ENCODE measurements at regions not wholly inside any gene's neighbourhood (a gene's known extent, or its start where the extent isn't known, plus 50 kb on each side); places are given as distances from the start of the nearest gene placed in this dataset.

DNA sequence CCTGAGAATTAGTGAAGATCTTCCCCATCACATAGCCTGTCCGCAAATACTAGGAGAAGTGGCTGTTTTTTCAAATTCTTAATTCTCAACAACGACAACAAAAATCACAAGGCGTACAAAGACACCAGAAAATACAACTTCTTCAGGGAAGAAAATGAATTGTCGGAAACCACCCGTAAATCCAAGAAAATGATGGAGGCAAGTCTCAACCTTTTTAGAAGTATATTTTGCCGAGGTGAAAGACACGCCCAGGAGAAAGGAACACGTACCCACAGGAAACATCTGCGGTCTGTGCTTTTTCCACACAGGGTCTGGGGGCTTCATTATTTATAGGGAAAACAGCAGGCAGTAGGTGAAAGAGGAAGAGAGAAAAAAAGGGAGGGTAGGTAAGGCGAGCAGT is 223.9 kb upstream of the GGTLC1 start:
- H3K27me3 Mint-ChIP-seq, result peaks cover 28% of the 10 kb centered on the region
- no peak overlapping the region for H3K27ac Mint-ChIP-seq

DNA sequence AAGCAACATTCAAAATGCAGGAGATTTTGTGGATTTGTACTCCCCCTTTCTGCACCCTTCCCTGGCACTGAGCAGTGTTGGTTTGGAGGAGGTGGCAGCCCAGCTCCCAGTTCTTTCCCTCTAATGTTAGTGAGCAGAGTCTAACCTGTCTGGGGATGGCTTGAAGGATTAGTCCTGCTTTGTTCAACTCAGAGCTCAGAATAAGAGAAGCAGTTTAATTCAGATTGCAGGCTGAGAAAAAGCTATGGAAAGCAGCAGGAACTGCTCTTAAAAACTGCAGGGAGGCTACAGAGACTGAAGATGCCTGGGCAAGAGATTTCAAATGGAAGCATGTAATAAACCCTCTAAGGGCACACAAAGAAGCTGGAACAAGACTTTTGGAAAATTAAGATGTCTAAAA is 223.4 kb upstream of the GGTLC1 start:
- no peak overlapping the region for H3K4me3 Mint-ChIP-seq
- peaks cover 28% of the 10 kb centered on the region for H3K27me3 Mint-ChIP-seq

More for the DNA sequence above, 223.9 kb upstream of the GGTLC1 start:
- no peaks in the 10 kb centered on the region for H3K36me3 Mint-ChIP-seq
- peaks cover 18% of the 10 kb centered on the region for H3K9me3 Mint-ChIP-seq
- ATAC-seq, result no peak
- H3K4me1 Mint-ChIP-seq, result no peaks in the 10 kb centered on the region
- H3K4me3 Mint-ChIP-seq, result no peak overlapping the region

DNA sequence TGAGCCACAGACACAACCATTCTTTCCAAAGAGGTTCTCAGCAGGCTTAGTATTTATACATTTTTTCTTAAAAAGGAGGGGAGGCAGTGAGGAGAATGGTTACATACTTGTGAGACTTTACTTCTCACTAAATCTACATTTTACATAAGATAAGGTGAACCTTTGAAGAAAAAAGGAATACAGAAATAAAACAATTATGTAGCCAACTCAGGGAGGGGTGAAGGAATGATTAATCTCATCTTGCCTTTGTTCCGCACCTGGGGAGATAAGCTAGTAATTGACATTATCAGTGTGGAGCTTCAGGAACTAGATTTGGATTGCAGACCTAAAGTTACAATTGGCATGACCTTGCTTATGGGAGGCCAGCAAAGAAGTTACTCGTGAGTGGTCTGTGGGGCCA is 221.8 kb upstream of the GGTLC1 start:
- Mint-ChIP-seq H3K4me1 (no peaks in the 10 kb centered on the region), H3K27ac (no peak overlapping the region), H3K9me3 (peaks cover 13% of the 10 kb centered on the region), H3K36me3 (no peaks in the 10 kb centered on the region), H3K27me3 (peaks cover 28% of the 10 kb centered on the region), H3K4me3 (no peak overlapping the region)
- ATAC-seq, result no peak

More for the DNA sequence above, 223.4 kb upstream of the GGTLC1 start:
- H3K9me3 Mint-ChIP-seq, result peaks cover 17% of the 10 kb centered on the region
- ATAC-seq, result no peak
- H3K4me1 Mint-ChIP-seq, result no peaks in the 10 kb centered on the region
- H3K27ac Mint-ChIP-seq, result no peak overlapping the region
- no peaks in the 10 kb centered on the region for H3K36me3 Mint-ChIP-seq

DNA sequence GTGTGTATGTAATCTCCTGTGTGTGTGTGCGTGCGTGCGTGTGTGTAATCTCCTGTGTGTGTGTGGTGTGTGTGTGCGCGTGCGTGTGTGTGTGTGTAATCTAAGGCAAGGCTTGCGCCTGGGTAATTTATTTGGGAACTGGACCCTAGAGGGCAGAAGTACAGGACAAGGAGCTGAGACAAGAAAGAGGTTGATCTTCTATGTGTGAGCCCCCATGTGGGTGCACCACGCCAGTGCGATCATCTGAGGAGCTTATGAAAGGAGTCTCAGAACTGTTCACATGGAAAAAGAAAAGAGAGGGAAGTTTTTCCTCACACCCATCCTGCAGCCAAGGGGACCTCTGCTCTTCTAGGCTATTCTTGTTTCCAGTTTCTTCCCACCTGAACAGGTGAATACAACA is 220.1 kb upstream of the GGTLC1 start:
- ATAC-seq, result no peak

DNA sequence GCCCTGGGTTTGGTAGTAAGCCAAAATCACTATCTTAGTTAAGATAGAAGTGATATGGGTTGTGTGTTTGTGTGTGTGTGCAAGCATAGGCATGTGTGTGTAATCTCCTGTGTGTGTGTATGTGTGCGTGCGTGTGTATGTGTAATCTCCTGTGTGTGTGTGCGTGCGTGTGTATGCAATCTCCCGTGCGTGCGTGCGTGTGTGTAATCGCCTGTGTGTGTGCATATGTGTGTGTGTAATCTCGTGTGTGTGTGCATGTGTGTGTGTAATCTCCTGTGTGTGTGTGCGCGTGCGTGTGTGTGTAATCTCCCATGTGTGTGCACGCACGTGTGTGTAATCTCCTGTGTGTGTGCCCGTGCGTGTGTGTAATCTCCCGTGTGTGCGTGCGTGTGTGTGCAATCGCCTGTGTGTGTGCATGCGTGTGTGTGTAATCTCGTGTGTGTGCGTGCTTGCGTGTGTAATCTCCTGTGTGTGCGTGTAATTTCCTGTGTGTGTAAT is 219.3 kb upstream of the GGTLC1 start:
- Mint-ChIP-seq H3K4me3 (no peak overlapping the region), H3K27me3 (peaks cover 13% of the 10 kb centered on the region), H3K9me3 (peaks cover 13% of the 10 kb centered on the region), H3K27ac (no peak overlapping the region), H3K36me3 (no peaks in the 10 kb centered on the region), H3K4me1 (no peaks in the 10 kb centered on the region)
- ATAC-seq, result no peak

More for the DNA sequence above, 220.1 kb upstream of the GGTLC1 start:
- Mint-ChIP-seq H3K27me3 (peaks cover 19% of the 10 kb centered on the region), H3K4me3 (no peak overlapping the region), H3K9me3 (peaks cover 13% of the 10 kb centered on the region), H3K4me1 (no peaks in the 10 kb centered on the region), H3K27ac (no peak overlapping the region), H3K36me3 (no peaks in the 10 kb centered on the region)

DNA sequence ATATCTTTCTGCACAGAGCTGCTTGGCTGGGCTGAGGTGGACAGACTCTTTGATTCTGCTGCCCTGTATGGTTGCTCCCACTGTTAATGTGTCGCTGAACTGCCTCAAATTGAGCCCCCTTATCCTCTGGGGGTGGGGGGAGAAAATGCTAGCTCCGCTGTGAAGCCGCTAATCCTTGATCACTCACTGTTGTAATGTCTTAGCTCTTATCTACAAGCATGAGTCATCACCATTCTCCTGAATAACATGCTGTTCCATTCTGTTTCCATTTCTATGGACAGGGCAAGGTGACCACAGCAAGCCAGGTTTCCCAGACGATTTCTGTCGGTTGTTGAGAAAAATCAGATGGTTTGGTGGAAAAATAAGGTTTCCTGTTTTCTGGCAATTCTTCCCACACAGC is 218.4 kb upstream of the GGTLC1 start:
- no peaks in the 10 kb centered on the region for H3K36me3 Mint-ChIP-seq
- H3K27ac Mint-ChIP-seq, result no peak overlapping the region
- no peak for ATAC-seq
- no peaks in the 10 kb centered on the region for H3K4me1 Mint-ChIP-seq
- H3K9me3 Mint-ChIP-seq, result peaks cover 13% of the 10 kb centered on the region
- peaks cover 4% of the 10 kb centered on the region for H3K27me3 Mint-ChIP-seq
- no peak overlapping the region for H3K4me3 Mint-ChIP-seq

DNA sequence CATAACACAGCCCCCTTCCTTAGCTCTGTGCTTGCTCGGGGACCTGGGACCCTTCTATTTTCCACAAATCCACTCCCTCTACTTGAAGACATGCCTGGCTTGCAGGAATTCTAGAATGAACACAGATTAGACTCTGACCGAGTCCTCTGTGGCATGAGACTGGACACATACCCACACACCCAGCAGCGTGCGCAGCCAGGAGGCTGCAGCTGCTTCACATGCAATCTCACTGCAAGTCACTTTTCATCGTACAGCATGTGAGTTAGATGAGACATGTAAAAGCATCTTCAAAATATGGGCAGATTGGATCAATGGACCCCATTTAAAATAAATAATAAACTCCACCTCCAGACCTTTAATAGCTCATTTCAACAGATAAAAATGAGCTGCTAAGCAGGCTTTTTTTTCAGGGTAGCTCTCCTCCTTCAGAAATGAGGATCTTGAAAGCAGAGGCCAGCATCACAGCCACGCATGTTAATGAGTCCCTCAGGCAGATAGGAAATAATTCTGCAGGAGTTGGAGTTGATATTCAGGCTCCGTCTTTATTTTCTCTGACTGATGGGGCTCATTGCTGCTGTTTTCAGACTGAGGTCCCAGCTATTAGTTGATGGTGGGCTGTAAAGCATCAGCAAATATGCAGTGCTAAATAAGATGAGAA is 215.1 kb upstream of the GGTLC1 start:
- Mint-ChIP-seq H3K4me3 (no peak overlapping the region), H3K36me3 (no peaks in the 10 kb centered on the region), H3K27me3 (no peaks in the 10 kb centered on the region), H3K9me3 (peaks cover 12% of the 10 kb centered on the region), H3K4me1 (no peaks in the 10 kb centered on the region), H3K27ac (no peak overlapping the region)
- ATAC-seq, result no peak

DNA sequence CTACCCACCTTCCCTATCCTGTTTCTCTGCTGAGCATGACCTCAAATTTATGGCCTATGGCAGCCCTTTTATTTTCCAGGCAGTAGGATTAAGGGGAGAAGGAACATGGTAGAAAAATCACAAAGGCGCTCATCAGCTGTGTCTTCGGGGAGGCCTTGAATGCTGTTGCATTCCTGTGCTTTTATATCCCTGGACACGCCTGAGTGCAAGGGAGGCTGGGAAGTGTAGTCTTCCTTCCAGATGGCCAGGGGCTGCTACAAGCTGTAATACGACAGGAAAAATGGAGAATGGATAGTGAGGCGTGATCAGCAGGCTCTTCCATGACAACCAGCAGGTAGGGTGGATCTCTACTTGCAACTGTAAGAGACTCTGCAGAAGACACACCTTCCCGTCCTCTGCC is 210.9 kb upstream of the GGTLC1 start:
- no peaks in the 10 kb centered on the region for H3K36me3 Mint-ChIP-seq

DNA sequence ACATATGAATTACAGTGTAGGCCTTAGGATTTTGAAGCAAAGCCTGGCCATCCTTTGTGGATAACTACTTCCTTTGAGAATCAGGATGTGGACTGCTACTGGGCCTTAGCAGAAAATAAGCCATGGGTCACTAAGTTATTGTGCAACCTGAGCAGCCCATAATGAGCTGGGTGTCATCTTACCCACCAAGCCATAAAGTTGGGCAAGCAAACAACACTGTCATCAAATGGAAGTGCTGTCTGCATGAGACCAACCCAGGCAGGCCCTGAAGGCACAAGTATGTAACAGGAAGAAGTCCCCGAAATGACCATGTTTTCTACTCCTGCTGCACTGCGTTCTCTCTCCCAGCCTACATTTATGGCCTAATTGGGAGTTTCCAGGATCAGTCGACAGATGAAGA is 205.6 kb upstream of the GGTLC1 start:
- Mint-ChIP-seq H3K27me3 (no peaks in the 10 kb centered on the region), H3K4me1 (no peaks in the 10 kb centered on the region), H3K36me3 (no peaks in the 10 kb centered on the region), H3K4me3 (no peak overlapping the region), H3K9me3 (peaks cover 7% of the 10 kb centered on the region), H3K27ac (no peak overlapping the region)
- ATAC-seq, result no peak

More for the DNA sequence above, 210.9 kb upstream of the GGTLC1 start:
- no peak for ATAC-seq
- Mint-ChIP-seq H3K9me3 (no peaks in the 10 kb centered on the region), H3K27ac (no peak overlapping the region), H3K4me3 (no peak overlapping the region), H3K4me1 (no peaks in the 10 kb centered on the region), H3K27me3 (no peaks in the 10 kb centered on the region)

DNA sequence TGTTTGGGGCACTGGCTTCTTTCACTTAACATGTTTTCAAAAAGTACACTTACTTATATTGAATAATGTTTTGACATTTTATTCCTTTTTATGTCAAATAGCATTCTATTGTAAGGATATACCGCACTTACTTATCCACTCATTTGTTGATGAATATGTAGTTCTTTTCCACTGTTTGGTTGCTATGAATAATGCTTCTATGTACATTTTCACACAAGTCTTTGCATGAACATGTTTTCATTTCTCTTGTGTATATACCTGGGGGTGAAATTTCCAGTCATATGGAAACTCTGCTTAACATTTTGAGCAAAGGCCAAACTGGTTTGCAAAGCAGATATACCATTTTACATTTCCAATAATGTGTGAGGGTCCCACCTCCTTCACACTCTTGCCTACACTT is 202.3 kb upstream of the GGTLC1 start:
- Mint-ChIP-seq H3K36me3 (no peaks in the 10 kb centered on the region), H3K4me1 (no peaks in the 10 kb centered on the region), H3K4me3 (no peak overlapping the region), H3K27me3 (no peaks in the 10 kb centered on the region), H3K27ac (no peak overlapping the region), H3K9me3 (peaks cover 9% of the 10 kb centered on the region)
- no peak for ATAC-seq

DNA sequence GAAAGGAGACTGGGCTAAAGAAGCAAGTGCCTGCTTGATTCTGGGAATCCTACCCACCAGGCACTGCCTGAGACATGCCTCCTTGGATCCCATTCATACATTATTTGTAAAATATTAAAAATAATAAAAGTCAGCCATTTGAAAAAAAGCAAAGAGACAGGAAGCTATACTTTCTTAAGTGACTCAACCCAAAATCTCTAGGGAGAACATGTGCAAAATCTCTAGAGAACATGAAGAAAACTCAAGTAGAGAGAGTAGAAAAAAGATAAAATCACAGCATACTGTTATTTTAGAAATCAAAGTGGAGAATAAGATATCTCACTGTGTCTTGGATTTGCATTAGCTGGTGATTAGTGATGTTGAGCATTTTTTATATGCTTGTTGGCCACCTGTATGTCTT is 197.2 kb upstream of the GGTLC1 start:
- Mint-ChIP-seq H3K4me3 (no peak overlapping the region), H3K36me3 (no peaks in the 10 kb centered on the region), H3K27me3 (peaks cover 1% of the 10 kb centered on the region), H3K9me3 (peaks cover 7% of the 10 kb centered on the region), H3K4me1 (no peaks in the 10 kb centered on the region), H3K27ac (no peak overlapping the region)
- no peak for ATAC-seq

DNA sequence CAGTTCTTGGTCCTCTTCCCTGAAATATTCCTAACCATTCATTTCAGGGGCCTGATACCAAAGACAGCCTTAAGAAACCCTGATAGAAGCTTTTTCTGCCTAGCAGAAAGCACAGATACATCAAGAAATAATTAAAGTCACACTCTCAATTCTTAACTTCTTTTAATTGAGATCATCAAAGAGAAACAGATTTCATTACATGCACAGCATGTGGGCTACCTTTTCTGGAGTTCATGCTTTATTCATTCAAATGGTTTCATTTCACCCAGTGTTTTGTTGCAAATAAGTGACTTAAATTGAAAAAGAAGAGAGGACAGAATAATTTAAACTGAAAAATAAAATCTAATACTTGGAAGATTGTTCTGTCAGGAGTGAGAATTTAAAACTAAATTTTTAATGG is 192.6 kb upstream of the GGTLC1 start:
- Mint-ChIP-seq H3K27ac (no peak overlapping the region), H3K9me3 (no peaks in the 10 kb centered on the region), H3K36me3 (no peaks in the 10 kb centered on the region), H3K27me3 (peaks cover 9% of the 10 kb centered on the region), H3K4me1 (no peaks in the 10 kb centered on the region), H3K4me3 (no peak overlapping the region)
- ATAC-seq, result no peak

DNA sequence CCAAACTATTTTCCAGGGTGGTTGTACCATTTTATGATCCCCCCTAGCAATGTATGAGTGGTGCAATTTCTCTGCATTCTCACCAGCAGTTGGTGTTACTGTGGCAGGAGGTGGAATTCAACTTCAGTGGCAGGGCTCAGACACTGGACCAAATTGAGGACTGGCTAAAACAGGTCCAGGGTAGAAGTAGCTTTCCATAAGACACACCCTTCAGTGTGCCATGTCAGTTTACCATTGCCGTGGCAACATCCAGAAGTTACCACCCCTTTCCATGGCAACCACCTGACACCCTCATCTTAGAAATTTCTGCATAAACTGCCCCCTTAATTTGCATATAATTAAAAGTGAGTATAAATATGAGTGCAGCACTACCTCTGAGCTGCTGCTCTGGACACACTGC is 180.7 kb upstream of the GGTLC1 start:
- Mint-ChIP-seq H3K4me3 (no peak overlapping the region), H3K36me3 (no peaks in the 10 kb centered on the region), H3K9me3 (peaks cover 16% of the 10 kb centered on the region), H3K27ac (no peak overlapping the region), H3K4me1 (no peaks in the 10 kb centered on the region), H3K27me3 (peaks cover 11% of the 10 kb centered on the region)
- no peak for ATAC-seq

DNA sequence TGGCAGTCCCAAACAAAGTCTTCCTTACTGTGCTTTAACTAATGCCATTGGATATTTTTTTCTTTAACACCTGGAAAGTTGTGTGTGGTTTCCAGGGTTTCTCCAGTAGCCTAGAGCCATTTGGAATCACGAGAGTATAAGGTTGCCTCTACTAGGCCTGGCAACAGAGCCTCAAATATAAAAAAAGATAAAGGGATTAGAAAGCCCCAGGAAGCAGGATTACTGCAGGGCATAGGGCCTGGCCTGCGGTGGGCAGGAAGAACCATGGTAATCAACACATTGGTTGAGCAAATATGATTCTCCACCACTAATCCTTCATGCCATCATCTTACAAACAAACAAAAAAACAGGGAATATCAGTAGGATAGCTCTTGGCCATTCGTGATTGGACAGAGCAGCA is 177.8 kb upstream of the GGTLC1 start:
- ATAC-seq, result no peak
- H3K9me3 Mint-ChIP-seq, result peaks cover 5% of the 10 kb centered on the region
- H3K27ac Mint-ChIP-seq, result no peak overlapping the region
- no peak overlapping the region for H3K4me3 Mint-ChIP-seq
- no peaks in the 10 kb centered on the region for H3K36me3 Mint-ChIP-seq
- H3K27me3 Mint-ChIP-seq, result peaks cover 3% of the 10 kb centered on the region
- H3K4me1 Mint-ChIP-seq, result no peaks in the 10 kb centered on the region

DNA sequence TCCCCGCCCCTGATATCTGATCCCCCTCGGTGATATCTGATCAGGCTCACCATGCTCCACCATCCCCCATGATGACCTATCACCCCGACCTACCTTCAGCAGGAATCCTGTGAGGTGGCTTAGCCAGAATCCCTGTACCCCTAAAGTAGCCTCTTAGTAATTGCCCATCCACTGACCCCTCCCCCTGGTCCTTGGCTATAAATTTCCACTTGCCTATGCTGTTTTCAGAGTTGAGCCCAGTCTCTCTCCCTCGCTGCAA is 177.5 kb upstream of the GGTLC1 start:
- H3K4me3 Mint-ChIP-seq, result no peak overlapping the region
- H3K27ac Mint-ChIP-seq, result no peak overlapping the region
- H3K4me1 Mint-ChIP-seq, result no peaks in the 10 kb centered on the region
- no peaks in the 10 kb centered on the region for H3K27me3 Mint-ChIP-seq
- H3K36me3 Mint-ChIP-seq, result no peaks in the 10 kb centered on the region
- ATAC-seq, result no peak
- H3K9me3 Mint-ChIP-seq, result peaks cover 2% of the 10 kb centered on the region

DNA sequence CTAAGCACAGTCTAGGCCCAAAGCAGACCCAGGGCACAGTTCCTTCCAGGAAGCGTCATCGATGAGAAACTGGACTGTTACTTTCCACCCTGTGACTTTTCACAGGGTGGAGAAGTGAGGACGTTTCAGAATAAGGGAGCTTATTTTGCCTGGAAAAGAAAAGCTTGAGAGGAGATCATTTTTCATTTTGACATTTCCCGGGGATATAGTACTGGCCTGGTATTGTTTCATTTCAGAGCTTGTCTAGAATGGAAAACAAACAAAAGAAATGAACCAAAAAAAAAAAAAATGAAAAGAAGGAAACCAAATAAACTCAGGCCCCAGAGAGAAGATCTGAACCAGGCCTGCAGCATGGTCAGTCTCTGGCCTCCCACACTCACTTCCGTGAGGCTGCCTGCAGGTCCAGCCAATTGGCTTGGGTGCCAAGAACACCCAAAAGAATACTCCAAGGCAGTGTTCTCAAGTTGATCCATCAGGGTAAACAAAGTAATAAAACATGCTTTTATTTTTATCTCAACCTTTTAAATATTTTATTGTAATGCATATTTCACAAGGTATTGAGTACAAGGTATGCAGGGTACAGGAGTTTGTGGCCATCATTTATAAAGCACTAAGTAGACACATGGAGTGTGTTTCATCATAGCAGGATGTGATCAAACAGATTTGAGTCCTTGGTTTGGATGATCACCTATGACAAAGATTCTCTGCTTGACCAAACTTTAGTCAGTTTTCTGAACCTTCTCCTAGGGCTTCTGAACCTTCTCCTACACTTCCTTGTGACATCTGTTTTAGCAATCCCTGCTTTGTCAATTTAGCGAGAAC is 176.9 kb upstream of the GGTLC1 start:
- no peak overlapping the region for H3K27ac Mint-ChIP-seq
- no peak for ATAC-seq
- no peaks in the 10 kb centered on the region for H3K27me3 Mint-ChIP-seq
- no peaks in the 10 kb centered on the region for H3K36me3 Mint-ChIP-seq
- no peak overlapping the region for H3K4me3 Mint-ChIP-seq
- no peaks in the 10 kb centered on the region for H3K4me1 Mint-ChIP-seq
- no peaks in the 10 kb centered on the region for H3K9me3 Mint-ChIP-seq
